ENCODE measurements at regions not wholly inside any gene's neighbourhood (a gene's known extent, or its start where the extent isn't known, plus 50 kb on each side); places are given as distances from the start of the nearest gene placed in this dataset.

DNA sequence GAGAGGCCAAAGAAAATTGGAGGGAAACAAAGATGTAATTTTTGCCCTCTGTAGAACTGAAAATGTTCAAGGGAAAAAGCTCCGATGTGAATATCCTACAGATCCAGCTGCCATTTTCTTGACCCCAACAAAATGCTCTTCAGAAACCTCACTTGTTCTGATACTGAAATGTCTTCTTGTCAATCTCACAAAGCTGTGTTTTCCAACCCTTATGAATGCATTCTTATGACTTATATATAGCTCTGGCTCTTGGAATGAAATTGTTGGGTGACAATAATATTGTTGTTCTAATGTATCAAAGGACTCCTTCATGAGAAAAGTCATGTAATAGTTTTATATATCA, 157.1 kb upstream of the TGFBR2 start:
- TF ChIP-seq EZH2 (IDR thresholded peaks at IDR 0.05) (no peak), POLR2AphosphoS5 (IDR thresholded peaks at IDR 0.05; ENCODE audit: borderline replicate concordance, low read depth, low read length) (no peak)
